ENCODE measurements at regions not wholly inside any gene's neighbourhood (a gene's known extent, or its start where the extent isn't known, plus 50 kb on each side); places are given as distances from the start of the nearest gene placed in this dataset.
A peak's percentile ranks its signal among the peaks of the same experiment; 100 is the strongest.

DNA sequence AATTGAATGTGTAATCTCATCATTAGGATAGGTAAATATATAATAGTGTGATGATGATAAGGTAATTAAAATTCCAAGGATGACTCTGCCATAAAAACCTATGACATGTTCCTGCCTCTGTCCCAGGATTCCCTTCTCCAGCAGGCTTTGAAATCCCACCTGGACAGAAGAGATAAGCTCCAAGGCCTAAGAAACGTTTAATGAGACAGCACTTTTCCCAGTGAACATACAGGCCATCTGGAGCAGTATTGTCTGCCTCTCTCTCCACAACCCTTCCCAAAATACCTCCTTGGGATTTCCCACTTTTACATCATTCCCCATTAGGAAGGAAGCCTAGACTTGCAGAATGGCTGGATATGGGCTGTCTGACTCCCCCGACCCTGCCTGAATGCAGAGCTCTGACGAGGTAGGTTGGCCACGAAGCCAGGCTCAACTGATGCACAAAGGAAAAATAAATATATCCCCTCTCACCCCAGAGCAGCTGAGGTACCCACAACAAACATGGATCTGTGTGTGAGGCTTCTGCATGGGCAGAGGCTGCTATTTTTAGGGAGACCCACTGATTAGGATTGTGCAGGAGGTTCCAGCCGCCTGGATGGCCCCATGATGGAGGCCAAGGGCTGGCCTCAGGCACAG is 71.0 kb downstream of the TMPRSS5 start:
- DNase-seq (ENCODE audit: low read depth) = no peak

DNA sequence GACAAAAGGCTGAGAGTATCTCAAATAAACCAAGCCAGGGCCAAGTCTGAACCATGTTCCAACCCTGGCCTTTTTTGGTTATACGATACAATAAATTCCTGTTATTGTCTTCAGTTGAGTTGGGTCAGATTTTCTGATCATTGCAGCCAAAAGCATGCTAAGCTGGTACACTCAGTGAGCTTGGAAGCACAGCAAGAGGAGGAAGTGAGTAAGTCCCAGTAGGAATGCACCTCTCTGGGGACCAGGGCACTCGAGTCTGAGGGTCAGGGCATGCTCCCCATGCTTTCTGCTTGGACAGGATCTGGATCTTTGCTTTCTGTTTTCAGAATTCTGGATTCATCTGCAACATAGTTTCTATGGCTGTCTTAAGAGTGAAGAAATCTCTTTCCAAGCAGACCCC is 73.1 kb downstream of the TMPRSS5 start:
- peak; percentile 16 for DNase-seq (ENCODE audit: low read depth)

DNA sequence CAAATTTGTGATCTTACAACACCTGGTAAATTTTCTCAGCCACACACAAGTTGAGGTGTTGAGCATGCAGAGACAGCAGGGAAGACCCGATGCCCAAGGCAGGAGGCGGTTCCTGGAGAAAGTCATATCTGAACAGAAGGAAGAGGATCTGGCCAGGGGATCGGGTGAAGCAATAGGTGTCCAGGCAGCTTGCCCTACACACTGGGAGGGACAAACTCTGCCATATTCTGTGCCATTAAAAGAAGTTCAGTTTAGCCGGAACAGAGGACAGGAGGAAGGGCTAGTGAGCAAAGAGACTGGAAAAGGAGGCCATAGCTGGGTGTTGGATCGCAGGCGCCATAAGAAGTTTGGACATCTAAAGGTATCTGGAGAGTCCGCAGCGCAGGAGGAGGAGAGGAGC is 76.5 kb downstream of the TMPRSS5 start:
- no peak for DNase-seq (ENCODE audit: low read depth)

DNA sequence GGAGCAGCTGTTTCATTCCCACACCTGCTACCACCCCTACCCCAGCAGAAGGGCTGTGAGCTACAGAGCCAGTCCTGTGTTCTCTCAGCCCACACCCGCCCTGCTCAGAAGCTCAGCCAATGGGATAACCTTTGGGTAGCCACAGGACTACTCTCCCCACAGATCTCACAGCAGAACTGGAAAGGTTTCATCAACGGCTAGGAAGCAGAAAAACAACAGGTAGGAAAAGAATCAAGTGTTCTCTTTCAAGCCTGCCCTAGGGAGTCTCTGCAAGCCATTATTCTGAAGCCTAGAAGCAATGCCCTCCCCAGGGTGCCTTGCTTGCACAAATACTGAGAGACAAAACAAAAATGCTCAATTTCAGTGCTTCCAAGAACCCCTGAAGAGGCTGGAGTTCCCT is 77.2 kb downstream of the TMPRSS5 start:
- DNase-seq (ENCODE audit: low read depth) = no peak

DNA sequence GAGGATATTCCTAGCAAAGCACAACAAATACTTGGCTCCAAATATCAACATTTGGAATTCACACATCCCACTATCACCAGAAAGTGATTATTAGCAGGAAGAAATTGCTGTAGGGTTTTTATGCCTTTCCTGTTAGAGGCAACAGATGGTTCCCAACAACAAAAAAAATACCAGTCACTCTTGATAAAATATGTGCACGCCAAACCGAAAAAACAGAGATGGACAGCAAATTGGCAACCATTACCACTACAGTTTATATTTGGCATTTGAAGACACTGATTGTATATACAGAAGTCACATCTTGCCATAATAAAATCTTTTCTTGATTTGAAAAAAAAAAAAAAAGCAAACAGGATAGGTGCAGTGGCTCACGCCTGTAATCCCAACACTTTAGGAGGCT is 78.2 kb downstream of the TMPRSS5 start:
- no peak for DNase-seq (ENCODE audit: low read depth)

DNA sequence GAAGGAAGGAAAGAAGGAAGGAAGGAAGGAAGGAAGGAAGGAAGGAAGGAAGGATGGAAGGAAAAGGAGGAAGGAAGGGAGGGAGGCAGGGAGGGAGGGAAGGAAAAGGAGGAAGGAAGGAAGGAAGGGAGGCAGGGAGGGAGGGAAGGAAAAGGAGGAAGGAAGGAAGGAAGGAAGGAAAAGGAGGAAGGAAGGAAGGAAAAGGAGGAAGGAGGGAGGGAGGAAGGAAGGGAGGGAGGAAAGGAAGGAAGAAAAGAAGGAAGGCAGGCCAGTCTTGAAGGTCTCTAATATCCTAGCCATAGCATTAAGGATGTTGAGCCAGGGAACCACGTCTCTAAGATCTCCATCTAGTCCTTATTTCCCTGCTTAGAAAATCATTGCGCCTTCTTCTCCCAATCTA is 78.8 kb downstream of the TMPRSS5 start:
- DNase-seq (ENCODE audit: low read depth) = no peak

DNA sequence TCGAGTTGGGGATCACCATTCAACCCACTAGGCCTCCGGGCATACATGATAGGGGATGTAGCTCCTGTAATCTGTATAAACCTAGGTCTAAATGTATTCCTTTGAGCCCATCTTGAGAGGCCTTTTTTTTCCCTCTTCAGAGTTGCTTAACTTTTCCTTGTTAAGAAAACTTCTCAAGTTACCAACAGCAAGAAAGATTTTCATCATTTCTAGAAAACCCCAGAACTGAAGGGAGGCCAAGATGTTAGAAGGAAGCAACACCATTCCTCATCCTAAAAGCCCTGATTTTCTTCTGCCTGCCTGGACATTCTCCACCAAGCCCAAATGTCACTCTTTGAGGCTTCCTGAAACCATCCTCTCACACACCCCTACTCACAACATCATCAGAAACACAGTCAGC is 79.4 kb downstream of the TMPRSS5 start:
- DNase-seq (ENCODE audit: low read depth) = no peak

DNA sequence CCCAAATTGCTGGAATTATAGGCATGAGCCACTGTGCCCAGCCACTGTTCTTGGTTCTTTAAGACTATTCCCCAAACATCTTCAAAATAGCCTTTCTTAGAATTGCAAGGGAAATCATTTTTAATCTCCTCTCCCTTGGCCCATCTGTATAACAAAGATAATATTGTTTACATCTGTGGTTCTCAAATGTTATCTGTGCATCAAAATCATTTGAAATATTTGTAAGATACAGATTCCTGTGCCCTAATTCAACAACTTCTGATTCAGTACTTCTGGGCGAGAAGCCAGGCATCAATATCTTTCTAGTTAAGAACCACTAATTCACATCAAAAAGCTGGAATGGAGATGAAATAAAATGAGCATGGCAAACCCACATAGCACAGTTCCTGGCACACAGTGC is 83.0 kb downstream of the TMPRSS5 start:
- no peak for DNase-seq (ENCODE audit: low read depth)

DNA sequence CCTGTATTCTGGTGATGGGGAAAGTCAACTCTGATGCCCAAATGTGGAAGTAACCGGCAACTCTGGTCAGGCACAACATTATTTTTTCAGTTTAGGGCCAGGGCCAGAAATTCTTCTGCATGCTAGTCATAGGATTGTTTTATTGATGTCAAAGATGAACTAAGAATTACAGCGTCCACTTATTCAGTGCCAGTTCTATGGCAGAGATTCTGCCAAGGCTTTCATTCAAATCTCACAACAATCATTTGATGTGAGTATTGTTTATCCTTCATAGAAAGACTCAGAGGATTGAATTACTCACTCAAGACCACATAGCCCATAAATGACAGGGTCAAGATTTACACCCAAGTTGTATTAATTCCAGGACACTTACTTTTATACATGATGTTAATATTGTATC is 87.7 kb downstream of the TMPRSS5 start:
- peak; percentile 29 for DNase-seq (ENCODE audit: low read depth)

DNA sequence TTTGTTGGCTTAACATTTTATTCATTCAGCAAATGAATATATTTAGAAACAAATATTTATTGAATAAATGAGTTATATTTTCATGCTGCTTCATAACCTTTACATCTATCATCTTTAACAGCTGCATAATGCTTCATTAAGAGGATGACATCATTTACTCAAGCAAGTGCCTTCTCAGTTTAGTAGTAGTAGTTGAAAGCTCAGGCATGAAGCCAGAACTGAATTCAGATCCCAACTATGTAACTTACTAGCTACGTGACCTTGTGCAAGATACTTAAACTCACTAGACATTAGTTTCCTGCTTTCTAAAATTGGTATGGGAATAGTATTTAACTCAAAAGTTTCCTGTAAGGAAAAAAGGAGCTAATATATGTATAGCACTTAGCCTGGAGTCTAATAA is 90.3 kb downstream of the TMPRSS5 start:
- DNase-seq (ENCODE audit: low read depth) = no peak

DNA sequence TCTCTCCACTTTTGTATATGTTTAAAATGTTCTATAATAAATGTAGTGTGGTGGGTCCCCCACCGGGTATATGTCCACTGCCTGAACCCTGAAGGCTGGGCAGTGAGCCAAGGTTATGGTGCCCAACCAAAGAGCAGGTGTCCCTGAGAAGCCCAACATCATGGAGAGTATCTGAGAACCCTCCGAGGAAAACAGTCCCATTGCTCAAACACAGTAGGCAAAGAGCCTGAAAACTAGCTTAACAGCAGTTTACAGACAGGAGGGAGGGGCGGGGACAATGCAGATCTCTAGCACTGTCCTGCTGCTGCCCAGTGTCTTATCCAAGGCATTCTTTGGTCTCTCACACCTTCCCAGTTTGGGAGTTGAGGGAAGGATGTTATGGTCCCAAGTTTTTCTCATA is 91.0 kb downstream of the TMPRSS5 start:
- no peak for DNase-seq (ENCODE audit: low read depth)

DNA sequence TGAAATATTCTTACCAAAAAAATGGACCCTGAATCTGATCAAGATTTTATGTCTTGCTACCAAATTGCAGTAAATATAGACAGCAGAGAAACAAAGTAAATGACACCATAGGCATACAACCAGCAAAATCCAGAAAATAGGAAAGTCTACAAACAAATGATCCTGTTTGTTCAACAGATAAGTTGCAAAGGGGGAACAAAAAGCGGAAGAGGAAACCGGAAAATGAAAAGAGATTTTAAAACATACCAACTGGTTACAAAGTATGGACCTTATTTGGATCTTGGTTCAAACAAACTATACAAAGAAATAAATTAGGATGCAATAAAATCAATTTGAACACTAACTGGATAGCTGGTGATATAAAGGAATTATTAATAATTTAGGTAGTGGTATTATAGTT is 92.0 kb downstream of the TMPRSS5 start:
- DNase-seq (ENCODE audit: low read depth) = no peak

DNA sequence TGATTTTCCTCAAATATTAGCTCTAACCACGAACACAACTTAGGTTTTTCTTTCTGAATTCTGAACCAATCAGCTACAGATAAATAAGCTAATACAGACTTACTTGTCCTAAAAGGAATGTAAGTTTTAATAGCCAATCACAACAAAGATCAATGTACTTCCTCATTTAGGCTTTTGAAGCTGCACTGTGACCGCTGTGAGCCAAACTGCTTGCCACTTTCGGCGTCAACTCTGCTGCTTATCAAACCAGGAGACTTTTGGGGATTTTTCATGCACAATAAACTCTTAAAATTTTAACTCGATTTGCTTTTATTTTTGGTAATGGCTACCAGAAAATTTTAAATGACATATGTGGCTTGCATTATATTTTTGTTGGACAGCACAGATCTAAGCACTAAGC is 92.5 kb downstream of the TMPRSS5 start:
- DNase-seq (ENCODE audit: low read depth) = no peak

DNA sequence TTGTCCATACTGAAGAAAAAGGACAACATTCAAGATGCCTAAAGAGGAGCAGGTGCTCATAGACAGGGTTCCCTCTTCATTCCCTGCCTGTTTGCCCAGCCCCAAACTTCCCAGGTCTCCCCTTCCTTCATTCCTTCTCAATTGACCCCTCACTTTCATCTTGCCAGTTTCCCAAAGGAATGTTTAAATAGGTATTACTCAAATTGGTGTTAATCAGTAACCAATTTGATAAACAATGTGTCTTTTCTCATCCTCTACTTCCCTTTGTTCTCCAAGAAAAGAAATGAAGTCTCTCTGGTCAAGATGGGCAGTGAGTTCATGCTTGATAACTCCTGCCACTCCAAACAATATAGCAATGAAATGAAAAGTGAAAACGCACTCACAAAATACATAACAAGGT is 101.9 kb downstream of the TMPRSS5 start:
- no peak for DNase-seq (ENCODE audit: low read depth)

DNA sequence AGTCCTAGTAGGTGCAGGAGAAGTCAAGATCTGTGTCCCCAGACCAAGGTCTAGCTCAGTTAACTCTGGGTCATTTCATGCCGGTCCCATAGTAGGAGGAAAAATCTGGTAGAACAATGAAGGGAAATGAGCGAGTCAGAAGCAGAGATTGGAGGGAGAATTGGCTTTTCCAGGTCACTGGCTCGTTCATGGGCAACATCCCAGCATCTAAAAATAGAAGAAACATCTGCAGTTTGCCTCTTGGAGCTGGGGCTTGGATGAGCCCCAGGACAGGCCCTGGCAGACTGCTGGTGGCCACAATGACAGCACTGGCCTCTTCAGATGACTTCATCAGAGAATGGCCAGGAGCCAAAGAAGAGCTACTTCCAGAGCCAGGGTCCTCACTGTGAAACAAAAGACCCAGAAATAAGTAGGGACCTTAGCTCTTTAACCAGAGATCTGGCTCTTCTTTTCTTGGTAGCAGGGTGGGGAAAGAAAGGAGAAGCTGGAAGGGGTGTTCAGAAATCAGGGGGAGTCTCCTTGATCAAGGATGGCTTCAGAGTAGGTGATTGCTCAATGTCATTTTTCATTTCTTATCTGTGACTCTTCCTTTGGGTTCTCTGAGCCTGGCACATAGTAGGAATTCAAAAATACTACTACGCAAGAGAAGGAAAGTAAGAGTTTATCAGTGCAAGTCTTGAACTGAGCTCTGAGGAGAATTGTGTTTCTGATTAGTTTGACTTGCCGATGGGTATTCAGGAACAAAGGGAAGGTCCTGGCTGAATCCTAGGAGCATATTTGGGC is 102.6 kb downstream of the TMPRSS5 start:
- no peak for DNase-seq (ENCODE audit: low read depth)

DNA sequence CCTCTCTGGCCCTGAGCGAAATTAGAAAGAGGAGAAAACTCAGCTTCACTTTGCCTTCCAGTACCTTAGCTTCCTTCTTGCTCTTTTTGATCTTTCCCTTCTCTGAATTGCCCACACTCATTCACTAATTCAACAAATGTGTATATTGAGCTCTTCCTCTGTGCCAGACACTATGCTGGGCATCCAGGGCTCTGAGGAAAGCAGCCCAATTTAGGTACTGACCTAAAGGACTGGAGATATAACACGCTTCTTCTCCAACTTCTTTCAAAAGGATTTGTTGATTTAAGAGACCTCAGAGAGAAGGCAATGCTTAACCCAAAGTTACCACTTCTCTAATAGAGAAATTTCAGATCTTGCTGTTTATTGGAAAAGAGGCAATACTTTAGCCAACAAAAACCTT is 103.6 kb downstream of the TMPRSS5 start:
- DNase-seq (ENCODE audit: low read depth) = no peak

DNA sequence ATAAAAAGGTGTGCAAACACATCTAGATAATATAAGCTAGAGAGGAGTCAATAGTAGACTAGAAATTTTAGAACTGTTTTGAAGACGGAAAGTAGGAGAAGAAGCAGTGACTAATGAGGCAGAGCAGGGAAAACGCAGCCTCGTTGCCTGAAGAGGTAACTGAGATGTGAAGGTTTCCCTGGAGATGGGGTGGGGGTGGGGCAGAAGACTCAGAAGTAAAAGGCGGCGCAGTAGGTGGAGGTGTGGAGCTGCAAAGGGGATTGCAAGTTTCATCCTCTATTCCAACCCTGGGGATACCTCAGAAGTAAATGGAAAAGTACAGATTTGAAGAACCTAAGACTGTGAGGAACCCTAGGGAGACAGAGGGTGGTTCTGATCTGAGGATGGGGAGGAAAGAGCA is 109.5 kb downstream of the TMPRSS5 start:
- no peak for DNase-seq (ENCODE audit: low read depth)

DNA sequence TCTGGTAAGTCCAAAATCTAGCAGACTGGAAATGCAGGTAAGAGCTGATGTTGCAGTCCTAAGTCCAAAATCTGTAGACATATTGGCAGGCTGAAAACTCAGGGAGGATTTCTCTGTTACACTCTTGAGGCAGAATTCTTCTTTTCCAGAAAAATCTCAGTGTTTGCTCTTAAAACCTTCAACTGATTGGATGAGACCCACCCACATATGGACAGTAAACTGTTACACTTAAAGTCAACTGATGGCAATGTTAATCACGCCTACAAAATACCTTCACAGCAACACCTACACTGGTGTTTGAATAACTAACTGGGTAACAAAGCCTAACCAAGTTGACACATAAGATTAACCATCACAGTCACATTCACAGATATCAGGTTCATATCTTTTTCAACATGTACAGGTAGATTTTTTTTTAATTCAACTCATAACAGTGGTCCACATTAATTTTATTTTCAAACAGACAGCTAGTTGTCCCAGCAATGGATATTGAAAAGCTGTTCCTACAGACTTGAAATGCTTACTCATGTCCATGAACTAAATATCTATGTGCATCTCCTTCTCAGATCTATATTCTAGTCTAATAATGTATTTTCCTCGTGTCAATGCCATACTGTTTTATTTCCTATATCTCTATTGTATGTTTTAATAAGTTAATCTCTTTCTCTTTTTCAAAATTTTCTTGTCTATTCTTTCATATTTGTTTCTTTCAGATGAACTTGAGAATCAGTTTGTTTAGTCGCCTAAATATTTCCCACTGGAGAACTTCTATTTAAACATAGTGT is 110.1 kb downstream of the TMPRSS5 start:
- no peak for DNase-seq (ENCODE audit: low read depth)

DNA sequence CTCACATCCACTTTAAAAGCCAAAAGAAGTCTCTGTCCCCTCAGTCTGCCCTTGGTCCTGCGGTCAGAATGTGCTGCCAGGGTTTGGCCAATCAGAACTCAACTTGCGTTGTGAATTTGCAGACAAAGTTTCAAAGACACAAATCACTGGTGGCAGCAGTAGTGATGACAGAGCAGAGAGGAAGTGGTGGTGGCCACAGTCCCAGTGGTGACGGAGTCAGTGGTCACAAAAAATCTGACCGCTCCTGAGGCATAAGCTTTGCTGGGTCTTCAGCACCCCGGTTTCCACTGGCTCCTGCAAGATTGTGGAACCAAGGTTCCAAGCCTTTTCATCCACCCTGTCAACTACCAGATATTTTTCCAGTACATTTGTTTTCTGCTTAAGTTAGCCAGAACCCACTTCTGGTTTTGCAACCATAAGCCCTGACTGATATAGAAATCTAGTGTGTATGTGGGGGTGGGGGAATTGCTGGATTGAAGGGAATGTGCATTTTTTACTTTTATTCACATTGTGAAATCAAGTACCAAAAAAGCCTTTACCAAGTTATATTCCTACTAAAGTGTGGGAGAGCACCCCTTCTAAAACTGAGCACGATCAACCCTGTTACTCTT is 112.3 kb downstream of the TMPRSS5 start:
- DNase-seq (ENCODE audit: low read depth) = no peak

DNA sequence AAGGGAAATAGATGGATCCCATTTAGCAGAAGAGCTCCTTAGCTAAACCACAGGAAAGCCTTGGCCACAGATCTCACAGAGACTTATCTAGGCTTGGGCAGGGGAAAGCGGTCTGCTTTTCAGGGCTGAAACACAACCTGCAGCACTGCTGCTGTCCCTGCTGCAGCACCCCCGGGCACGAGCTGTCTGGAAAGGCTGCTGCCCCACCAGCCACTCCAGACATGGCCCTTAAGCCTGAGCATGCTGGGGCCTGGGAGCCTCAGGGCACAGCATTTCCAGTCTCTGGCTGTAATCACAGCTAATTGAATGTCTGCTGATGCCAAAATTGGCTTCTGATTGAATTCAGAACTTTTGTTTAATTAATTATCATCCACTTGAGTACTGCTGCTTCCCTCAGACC is 115.0 kb downstream of the TMPRSS5 start:
- DNase-seq (ENCODE audit: low read depth) = no peak

DNA sequence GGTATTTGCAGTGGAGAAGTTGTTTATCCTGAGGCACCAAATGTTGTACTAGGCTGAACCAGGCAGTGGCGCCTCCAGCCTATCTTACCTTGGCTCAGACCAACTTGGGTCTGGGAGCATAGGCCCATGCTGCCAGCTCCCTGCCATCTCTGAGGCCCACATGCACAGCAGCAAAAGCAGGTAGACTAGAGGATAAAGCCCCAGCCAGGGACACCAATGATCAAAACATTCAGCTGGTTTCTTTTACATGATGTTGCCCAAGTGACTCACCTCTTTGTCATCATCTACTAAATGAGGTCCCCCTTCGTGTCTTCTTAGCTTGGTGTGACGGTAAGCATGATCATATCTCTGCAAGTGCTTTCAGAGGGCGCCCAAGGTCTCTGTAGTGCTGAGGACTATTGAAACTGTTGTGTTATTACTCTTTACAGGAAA is 112.1 kb upstream of the DRD2 start:
- DNase-seq (ENCODE audit: low read depth) = no peak

DNA sequence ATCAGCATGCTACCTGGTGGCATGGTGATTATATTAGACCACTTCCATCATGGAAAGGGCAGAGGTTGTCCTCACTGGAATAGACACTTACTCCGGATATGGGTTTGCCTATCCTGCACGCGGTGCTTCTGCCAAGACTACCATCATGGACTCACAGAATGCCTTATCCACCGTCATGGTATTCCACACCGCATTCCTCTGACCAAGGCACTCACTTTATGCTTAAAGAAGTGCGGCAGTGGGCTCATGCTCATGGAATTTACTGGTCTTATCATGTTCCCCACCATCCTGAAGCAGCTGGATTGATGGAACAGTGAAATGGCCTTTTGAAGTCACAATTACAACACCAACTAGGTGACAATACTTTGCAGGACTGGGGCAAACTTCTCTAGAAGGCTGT is 109.2 kb upstream of the DRD2 start:
- no peak for DNase-seq (ENCODE audit: low read depth)

DNA sequence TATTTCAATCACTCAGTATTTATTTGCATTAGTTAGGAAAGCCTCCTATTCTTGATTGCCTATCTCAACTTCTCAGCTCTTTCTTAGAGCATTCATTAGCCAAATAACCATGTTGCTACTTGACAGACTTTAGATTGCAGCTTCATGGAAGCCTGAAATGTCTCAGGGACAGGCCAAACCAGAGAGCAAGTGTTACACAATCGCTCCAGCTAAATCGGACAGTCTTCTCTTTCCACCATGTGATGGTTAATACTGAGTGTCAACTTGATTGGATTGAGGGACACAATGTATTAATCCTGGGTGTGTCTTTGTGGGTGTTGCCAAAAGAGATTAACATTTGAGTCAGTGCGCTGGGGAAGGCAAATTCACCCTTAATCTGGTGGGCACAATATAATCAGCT is 106.5 kb upstream of the DRD2 start:
- no peak for DNase-seq (ENCODE audit: low read depth)
